Transverse colon (tissue), 4 donors: ENCODE measurements at regions not wholly inside any gene's neighbourhood (a gene's known extent, or its start where the extent isn't known, plus 50 kb on each side); places are given as distances from the start of the nearest gene placed in this dataset.

ENCODE experiments used
- DNase-seq: peaks from one replicate; pipeline ENCODE4 v3.0.0-alpha.2; 2019
- H3K27ac ChIP-seq, 4 donors: fragments of 200-600 bp; sonication (generic); 2 replicates each; pipeline ENCODE4 v1.5.1; 2016 to 2018; ENCODE audit warnings: inconsistent platforms in 4 of 4
- H3K27me3 ChIP-seq: fragments of 200-600 bp; sonication (generic); 2 replicates; pipeline ENCODE4 v1.5.1; 2017; ENCODE audit warnings: inconsistent platforms
- H3K36me3 ChIP-seq, 4 donors: fragments of 200-600 bp; sonication (generic); 2 replicates each; pipeline ENCODE4 v1.5.1; 2017 to 2019; ENCODE audit warnings: inconsistent platforms in 4 of 4
- H3K4me1 ChIP-seq, 4 donors: fragments of 200-600 bp; sonication (generic); 2 replicates each; pipeline ENCODE4 v1.5.1; 2017 to 2020; ENCODE audit warnings: inconsistent platforms in 4 of 4
- H3K4me3 ChIP-seq, 4 donors: fragments of 200-600 bp; sonication (generic); 1 replicate in 1 of 4; 2 replicates in 3 of 4; pipeline versions ENCODE4 v1.5.1 to v1.6.1; 2017 to 2019; ENCODE audit warnings: inconsistent platforms in 4 of 4
- H3K9me3 ChIP-seq, 2 donors: fragments of 200-600 bp; sonication (generic); 2 replicates each; pipeline ENCODE4 v1.5.1; 2017 to 2019; ENCODE audit warnings: inconsistent platforms in 2 of 2
- CTCF ChIP-seq, 5 experiments: fragments of 200-600 bp in 3 of 5; fragments of 450-650 bp in 2 of 5; sonication (generic) in 3 of 5; IDR thresholded peaks; 1 replicate in 2 of 5; 2 replicates in 3 of 5; pipeline ENCODE4 v1.5.1; 2016 to 2017; ENCODE audit warnings: antibody characterized with exemption in 5 of 5, inconsistent platforms in 3 of 5, mild to moderate bottlenecking in 2 of 5, moderate library complexity in 1 of 5
- EP300 ChIP-seq: sonication (generic); formaldehyde crosslinking; IDR thresholded peaks from one replicate; pipeline ENCODE4 v1.6.1; 2017; ENCODE audit warnings: antibody characterized with exemption, low read depth
- POLR2A ChIP-seq: fragments of 450-650 bp; IDR thresholded peaks from one replicate; pipeline ENCODE4 v1.6.1; 2016; ENCODE audit warnings: antibody characterized with exemption, mild to moderate bottlenecking, moderate library complexity
- POLR2AphosphoS5 ChIP-seq, 3 donors: sonication (generic); formaldehyde crosslinking; IDR thresholded peaks; one replicate each; pipeline ENCODE4 v1.6.1; 2016; ENCODE audit warnings: antibody characterized with exemption in 3 of 3
- WGBS, 2 donors: methylation state at CpG; one replicate each; pipeline ENCODE4 v1.1.5; 2018; ENCODE audit warnings: low coverage in 1 of 2; 5-methylcytosine and 5-hydroxymethylcytosine counted together
- in situ Hi-C, 4 donors: fragments of 200-750 bp; cut with MboI; loops; one replicate each; pipeline versions ENCODE4 v1.15.0 to v1.15.1; 2017; ENCODE audit warnings: low sequenced_read_pairs in 3 of 4, low pct_ligation_motif_present in 1 of 4, low pct_unique_long_range_greater_than_20kb in 1 of 4
- intact Hi-C: fragments of 100-400 bp; cut with DNase I; formaldehyde crosslinking; loops from one replicate; pipeline ENCODE4 v1.15.1; 2023; ENCODE audit warnings: low total_unique reads

GRCh38 chr13:72166102-72166650, 299.2 kb upstream of the DACH1 start:
- 56 to 62% methylated on average over 2 of the region's 2 CpGs for WGBS, 2 donors
- Histone ChIP-seq H3K4me3 (no peak overlapping the region), H3K9me3 (no peaks in the 10 kb centered on the region), H3K27me3 (no peaks in the 10 kb centered on the region), H3K27ac (no peak overlapping the region), H3K36me3 (no peaks in the 10 kb centered on the region), H3K4me1 (no peaks in the 10 kb centered on the region)
- intact Hi-C loops (no loop called here), in situ Hi-C loops (no loop called here)
- no peak for DNase-seq
- no peak for TF ChIP-seq POLR2AphosphoS5 (IDR thresholded peaks at IDR 0.05)
- TF ChIP-seq EP300 = no peak
- TF ChIP-seq POLR2A = no peak
- TF ChIP-seq CTCF (IDR thresholded peaks at IDR 0.05) = no peak

GRCh38 chr13:72165276-72165675, 298.3 kb upstream of the DACH1 start:
- Histone ChIP-seq H3K36me3 (no peaks in the 10 kb centered on the region), H3K4me1 (no peaks in the 10 kb centered on the region), H3K4me3 (no peak overlapping the region), H3K27ac (no peak overlapping the region), H3K27me3 (no peaks in the 10 kb centered on the region), H3K9me3 (no peaks in the 10 kb centered on the region)
- no peak for DNase-seq
- no peak for TF ChIP-seq POLR2AphosphoS5 (IDR thresholded peaks at IDR 0.05)
- no peak for TF ChIP-seq POLR2A
- TF ChIP-seq CTCF (IDR thresholded peaks at IDR 0.05) = no peak
- no peak for TF ChIP-seq EP300
- in situ Hi-C loops = no loop called here
- WGBS, 2 donors = 94 to 100% methylated on average over 1 of the region's 1 CpG
- intact Hi-C loops = no loop called here

- intact Hi-C loops (no loop called here), in situ Hi-C loops (no loop called here)
- H3K27me3 ChIP-seq = no peaks in the 10 kb centered on the region
- no peak overlapping the region for H3K4me3 ChIP-seq
- no peak for DNase-seq
- H3K27ac ChIP-seq = no peak overlapping the region
- H3K36me3 ChIP-seq = no peaks in the 10 kb centered on the region
- WGBS, 2 donors = 75 to 84% methylated on average over 1 of the region's 1 CpG
- H3K4me1 ChIP-seq = no peaks in the 10 kb centered on the region
- TF ChIP-seq POLR2A (no peak), EP300 (no peak)
- no peaks in the 10 kb centered on the region for H3K9me3 ChIP-seq
Measured at GRCh38 chr13:72164811-72165210, 297.8 kb upstream of the DACH1 start.

DNA sequence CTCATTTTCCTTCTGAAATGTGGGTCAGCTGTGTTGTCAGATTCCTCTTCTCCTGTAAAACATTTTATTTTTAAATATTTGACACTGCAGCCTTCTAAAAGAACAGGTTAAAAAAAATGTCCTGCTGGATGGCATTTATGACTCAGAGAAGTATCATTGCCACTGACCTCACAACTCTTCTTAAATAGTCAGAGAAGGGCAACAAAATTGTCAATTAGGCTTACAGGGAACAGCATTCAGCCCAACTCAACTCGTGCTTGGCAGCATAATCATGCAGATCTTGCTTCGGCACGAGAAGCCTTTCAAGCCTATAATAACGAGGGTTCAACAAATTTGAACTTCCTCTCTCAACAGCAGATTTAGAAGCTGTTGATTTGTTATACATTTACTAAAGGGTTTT, 296.7 kb upstream of the DACH1 start:
- TF ChIP-seq POLR2AphosphoS5 (IDR thresholded peaks at IDR 0.05) (no peak), CTCF (IDR thresholded peaks at IDR 0.05) (no peak), POLR2A (no peak)
- H3K4me1 ChIP-seq = no peaks in the 10 kb centered on the region
- intact Hi-C loops (no loop called here), in situ Hi-C loops (no loop called here)
- H3K9me3 ChIP-seq = no peaks in the 10 kb centered on the region
- no peak overlapping the region for H3K4me3 ChIP-seq
- DNase-seq = no peak
- H3K36me3 ChIP-seq = no peaks in the 10 kb centered on the region
- no peaks in the 10 kb centered on the region for H3K27me3 ChIP-seq
- 74 to 77% methylated on average over 3 to 4 of the region's 4 CpGs for WGBS, 2 donors
- no peak overlapping the region for H3K27ac ChIP-seq

DNA sequence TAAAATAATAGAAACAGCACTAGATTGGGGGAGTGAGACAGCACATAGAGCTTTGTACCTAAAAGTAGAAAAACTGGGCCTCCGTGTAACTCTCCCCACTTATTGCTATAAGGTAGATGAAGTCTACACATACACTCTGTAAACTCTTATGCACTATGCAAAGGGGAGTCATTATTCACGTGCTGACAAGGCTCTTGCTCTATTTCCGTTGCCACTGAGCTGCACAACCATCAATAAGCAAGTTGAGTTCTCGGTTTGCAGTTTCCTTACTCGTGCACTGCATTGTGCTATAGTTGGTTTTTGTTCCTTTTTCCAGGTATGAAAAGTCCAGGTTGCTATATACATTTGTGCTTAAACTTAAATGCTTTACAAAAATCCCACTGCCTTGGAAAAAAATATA, 294.0 kb upstream of the DACH1 start:
- 73 to 75% methylated on average over 4 to 5 of the region's 5 CpGs for WGBS, 2 donors
- intact Hi-C loops (no loop called here), in situ Hi-C loops (no loop called here)
- Histone ChIP-seq H3K27me3 (no peaks in the 10 kb centered on the region), H3K36me3 (no peaks in the 10 kb centered on the region), H3K4me3 (no peak overlapping the region), H3K9me3 (no peaks in the 10 kb centered on the region), H3K27ac (no peak overlapping the region), H3K4me1 (no peaks in the 10 kb centered on the region)
- DNase-seq = no peak
- TF ChIP-seq POLR2AphosphoS5 (IDR thresholded peaks at IDR 0.05) (no peak), CTCF (IDR thresholded peaks at IDR 0.05) (no peak), EP300 (no peak), POLR2A (no peak)
